Tibial artery (tissue), 4 donors: ENCODE measurements at regions not wholly inside any gene's neighbourhood (a gene's known extent, or its start where the extent isn't known, plus 50 kb on each side); places are given as distances from the start of the nearest gene placed in this dataset.
A peak's percentile ranks its signal among the peaks of the same experiment; 100 is the strongest.
"Not testable (repeated sequence)": the region's sequence is repeated elsewhere in the genome, so short reads cannot be mapped to it uniquely, and the experiment has no call there.

Experiments
- DNase-seq, 2 donors: peaks; one replicate each; pipeline ENCODE4 v3.0.0-alpha.2; 2019
- H3K27ac ChIP-seq, 2 donors: fragments of 200-600 bp; sonication (generic) in 1 of 2; 1 replicate in 1 of 2; 2 replicates in 1 of 2; pipeline ENCODE4 v1.5.1; 2018 to 2019; ENCODE audit warnings: mild to moderate bottlenecking in 1 of 2
- H3K27me3 ChIP-seq, 2 donors: fragments of 200-600 bp; sonication (generic) in 1 of 2; one replicate each; pipeline versions ENCODE4 v1.5.1 to v1.6.0; 2016 to 2019
- H3K36me3 ChIP-seq, 3 donors: fragments of 200-600 bp; sonication (generic) in 2 of 3; one replicate each; pipeline ENCODE4 v1.5.1; 2016 to 2019; ENCODE audit warnings: mild to moderate bottlenecking in 2 of 3
- H3K4me1 ChIP-seq, 4 donors: fragments of 200-600 bp; sonication (generic) in 2 of 4; 1 replicate in 3 of 4; 2 replicates in 1 of 4; pipeline ENCODE4 v1.5.1; 2016 to 2019
- H3K4me3 ChIP-seq, 2 donors: fragments of 200-600 bp; sonication (generic) in 1 of 2; 1 replicate in 1 of 2; 2 replicates in 1 of 2; pipeline ENCODE4 v1.5.1; 2018 to 2019; ENCODE audit warnings: mild to moderate bottlenecking in 2 of 2
- H3K9me3 ChIP-seq, 3 donors: fragments of 200-600 bp; sonication (generic) in 1 of 3; one replicate each; pipeline ENCODE4 v1.5.1; 2016 to 2019
- CTCF ChIP-seq, 2 experiments: fragments of 200-600 bp in 1 of 2; fragments of 450-650 bp in 1 of 2; IDR thresholded peaks; one replicate each; pipeline ENCODE4 v1.5.1; 2017 to 2019; ENCODE audit warnings: antibody characterized with exemption in 2 of 2, mild to moderate bottlenecking in 1 of 2, moderate library complexity in 1 of 2
- intact Hi-C: fragments of 100-400 bp; cut with DNase I; formaldehyde crosslinking; loops from one replicate; pipeline ENCODE4 v1.15.0; 2023; ENCODE audit warnings: low total_unique reads

- no peak overlapping the region for H3K4me3 ChIP-seq
- no peak for DNase-seq
- TF ChIP-seq CTCF (IDR thresholded peaks at IDR 0.05) = no peak
- no peaks in the 10 kb centered on the region for H3K4me1 ChIP-seq
- intact Hi-C loops = no loop called here
- H3K9me3 ChIP-seq = no peaks in the 10 kb centered on the region
- no peaks in the 10 kb centered on the region for H3K27me3 ChIP-seq
- no peak overlapping the region for H3K27ac ChIP-seq
- H3K36me3 ChIP-seq = no peaks in the 10 kb centered on the region
Measured at GRCh38 chr17:21772321-21772720, 80.0 kb downstream of the KCNJ18 start.

- DNase-seq, intact Hi-C loops, H3K27ac ChIP-seq: not testable (repeated sequence)
Measured at GRCh38 chr17:21772991-21773713, 80.8 kb downstream of the KCNJ18 start.

GRCh38 chr17:21774263-21774662, 81.9 kb downstream of the KCNJ18 start:
- H3K36me3 ChIP-seq = no peaks in the 10 kb centered on the region
- no peak overlapping the region for H3K27ac ChIP-seq
- no peaks in the 10 kb centered on the region for H3K4me1 ChIP-seq
- no peak for TF ChIP-seq CTCF (IDR thresholded peaks at IDR 0.05)
- H3K27me3 ChIP-seq = no peaks in the 10 kb centered on the region
- H3K4me3 ChIP-seq = no peak overlapping the region
- intact Hi-C loops = no loop called here
- DNase-seq = no peak
- H3K9me3 ChIP-seq = no peaks in the 10 kb centered on the region

More at GRCh38 chr17:21772991-21773713, 80.8 kb downstream of the KCNJ18 start:
- H3K27me3 ChIP-seq, H3K36me3 ChIP-seq, H3K4me1 ChIP-seq, H3K4me3 ChIP-seq, H3K9me3 ChIP-seq: not testable (repeated sequence)

- H3K36me3 ChIP-seq, H3K27me3 ChIP-seq, H3K9me3 ChIP-seq, H3K4me1 ChIP-seq, intact Hi-C loops, DNase-seq, H3K4me3 ChIP-seq, H3K27ac ChIP-seq: not testable (repeated sequence)
Measured at GRCh38 chr17:21775566-21775965, 83.2 kb downstream of the KCNJ18 start.

- H3K4me3 ChIP-seq, H3K9me3 ChIP-seq, H3K36me3 ChIP-seq, intact Hi-C loops, H3K27me3 ChIP-seq, DNase-seq, H3K4me1 ChIP-seq, H3K27ac ChIP-seq: not testable (repeated sequence)
Measured at GRCh38 chr17:21776921-21777320, 84.6 kb downstream of the KCNJ18 start.

GRCh38 chr17:21778866-21779265, 86.5 kb downstream of the KCNJ18 start:
- H3K27me3 ChIP-seq, H3K4me3 ChIP-seq, DNase-seq, intact Hi-C loops, H3K4me1 ChIP-seq, H3K27ac ChIP-seq, H3K36me3 ChIP-seq, H3K9me3 ChIP-seq: not testable (repeated sequence)

- H3K27me3 ChIP-seq, H3K4me3 ChIP-seq, intact Hi-C loops, H3K4me1 ChIP-seq, H3K27ac ChIP-seq, H3K36me3 ChIP-seq, H3K9me3 ChIP-seq: not testable (repeated sequence)
- DNase-seq = peak in 1 of 2 donors; percentile 60
Measured at GRCh38 chr17:21780293-21780888, 88.1 kb downstream of the KCNJ18 start.

- intact Hi-C loops, H3K27ac ChIP-seq, H3K4me3 ChIP-seq, H3K4me1 ChIP-seq, H3K27me3 ChIP-seq, H3K36me3 ChIP-seq, H3K9me3 ChIP-seq: not testable (repeated sequence)
- DNase-seq = peak in 1 of 2 donors; percentile 28
Measured at GRCh38 chr17:21780919-21781665, 88.8 kb downstream of the KCNJ18 start.

- H3K36me3 ChIP-seq, H3K27me3 ChIP-seq, H3K9me3 ChIP-seq, intact Hi-C loops, H3K27ac ChIP-seq, H3K4me3 ChIP-seq, H3K4me1 ChIP-seq: not testable (repeated sequence)
- DNase-seq = peak in 1 of 2 donors; percentile 25
Measured at GRCh38 chr17:21781666-21782024, 89.3 kb downstream of the KCNJ18 start.

GRCh38 chr17:21782107-21782506, 89.8 kb downstream of the KCNJ18 start:
- peak in 1 of 2 donors; percentile 17 for DNase-seq
- H3K4me1 ChIP-seq = not testable (repeated sequence)

GRCh38 chr17:21782604-21783003, 90.3 kb downstream of the KCNJ18 start:
- H3K4me1 ChIP-seq, H3K27ac ChIP-seq, DNase-seq, H3K36me3 ChIP-seq, H3K4me3 ChIP-seq, H3K9me3 ChIP-seq, intact Hi-C loops, H3K27me3 ChIP-seq: not testable (repeated sequence)

More at GRCh38 chr17:21782107-21782506, 89.8 kb downstream of the KCNJ18 start:
- H3K9me3 ChIP-seq, H3K36me3 ChIP-seq, H3K27ac ChIP-seq, H3K4me3 ChIP-seq, H3K27me3 ChIP-seq, intact Hi-C loops: not testable (repeated sequence)

- H3K27me3 ChIP-seq, DNase-seq, H3K27ac ChIP-seq, H3K9me3 ChIP-seq, intact Hi-C loops, H3K36me3 ChIP-seq, H3K4me3 ChIP-seq, H3K4me1 ChIP-seq: not testable (repeated sequence)
Measured at GRCh38 chr17:21783017-21783416, 90.7 kb downstream of the KCNJ18 start.
